Mucosa of descending colon (tissue), 3 donors: ENCODE measurements at regions not wholly inside any gene's neighbourhood (a gene's known extent, or its start where the extent isn't known, plus 50 kb on each side); places are given as distances from the start of the nearest gene placed in this dataset.

ENCODE experiments used
- ATAC-seq: fragments of 200-7000 bp; cut with Tn5 transposase; one replicate; pipeline ENCODE4 v1.9.1; 2020; ENCODE audit warnings: mild to moderate bottlenecking, moderate library complexity
- DNase-seq, 3 donors: peaks; one replicate each; pipeline ENCODE4 v3.0.0-alpha.2; 2020
- H3K36me3 ChIP-seq: fragments of 200-600 bp; one replicate; pipeline ENCODE4 v1.8.0; 2021; ENCODE audit warnings: low read depth, mild to moderate bottlenecking
- H3K4me1 ChIP-seq: fragments of 200-600 bp; one replicate; pipeline ENCODE4 v1.8.0; 2021; ENCODE audit warnings: low read depth, mild to moderate bottlenecking
- H3K4me3 ChIP-seq: fragments of 200-600 bp; one replicate; pipeline ENCODE4 v1.8.0; 2021; ENCODE audit warnings: mild to moderate bottlenecking
- H3K9me3 ChIP-seq: fragments of 200-600 bp; one replicate; pipeline ENCODE4 v1.8.0; 2021; ENCODE audit warnings: mild to moderate bottlenecking
- CTCF ChIP-seq: fragments of 200-600 bp; IDR thresholded peaks from one replicate; pipeline ENCODE4 v1.8.0; 2022; ENCODE audit warnings: antibody characterized with exemption, mild to moderate bottlenecking
- intact Hi-C, 2 donors: fragments of 100-400 bp; cut with DNase I in 1 of 2; cut with micrococcal nuclease in 1 of 2; formaldehyde crosslinking; loops; one replicate each; pipeline versions ENCODE4 v1.11.0 to v1.11.1; 2022; cut with DNase I, micrococcal nuclease
- donor health status: DM: no; HTN: no; CAD: no; lungs with moderate emphysema.
- donor health status: DM: no; HTN: no; CAD: no.
- donor health status: DM: no; HTN: yes; CAD: no.

DNA sequence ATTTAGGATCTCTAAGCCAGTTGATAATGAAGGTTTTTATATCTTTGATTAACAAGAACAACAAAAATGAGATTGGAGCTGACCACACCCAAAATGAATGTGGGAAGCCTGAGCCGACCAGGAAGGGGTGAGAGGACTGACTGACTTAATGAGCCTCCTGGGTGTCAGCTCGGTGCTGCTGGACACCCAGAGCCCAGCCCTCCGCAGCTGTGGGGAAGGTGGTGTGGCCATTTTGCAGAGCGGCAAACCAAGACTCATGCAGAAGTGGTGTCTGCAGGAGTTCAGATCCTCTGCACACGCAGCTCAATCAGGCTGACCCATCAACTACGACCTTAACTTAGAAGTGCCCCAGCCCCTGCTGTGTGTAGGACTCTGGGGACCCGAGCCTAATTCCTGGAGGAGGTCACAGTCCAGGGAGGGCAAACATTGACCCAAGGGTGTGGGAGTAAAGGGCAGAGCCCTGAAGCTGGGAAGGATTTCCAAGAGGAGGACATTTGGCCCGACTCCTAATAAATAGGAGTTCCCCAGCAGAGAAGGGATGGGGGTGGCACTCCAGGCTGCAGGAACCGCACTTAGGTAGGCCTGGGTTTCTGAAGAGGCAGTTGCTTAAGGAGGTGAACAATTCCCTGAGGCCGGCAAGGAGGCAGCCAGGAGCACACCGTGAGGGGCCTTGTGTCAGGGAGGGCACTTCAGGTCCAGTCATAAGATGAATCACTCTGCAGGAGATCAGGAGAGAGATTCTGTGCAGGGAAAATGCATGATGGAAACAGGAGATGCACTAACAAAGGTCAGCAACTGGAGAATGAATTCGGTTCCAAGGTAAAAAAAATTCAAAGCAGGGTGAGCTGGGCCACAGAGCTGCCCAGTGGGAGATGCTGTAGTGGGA is 197.1 kb upstream of the TPM1 start:
- intact Hi-C loops: loop anchor here in 1 of 2 donors (10.0 kb wide), 1 partner anchor 199 kb away; the partner anchor contains the start of gene TPM1
- TF ChIP-seq CTCF: no peak
- H3K9me3 ChIP-seq: no peaks in the 10 kb centered on the region
- no peak for DNase-seq
- no peaks in the 10 kb centered on the region for H3K36me3 ChIP-seq
- peaks cover 10% of the 10 kb centered on the region for H3K4me1 ChIP-seq
- peak; percentile 27 for ATAC-seq
- no peak overlapping the region for H3K4me3 ChIP-seq

DNA sequence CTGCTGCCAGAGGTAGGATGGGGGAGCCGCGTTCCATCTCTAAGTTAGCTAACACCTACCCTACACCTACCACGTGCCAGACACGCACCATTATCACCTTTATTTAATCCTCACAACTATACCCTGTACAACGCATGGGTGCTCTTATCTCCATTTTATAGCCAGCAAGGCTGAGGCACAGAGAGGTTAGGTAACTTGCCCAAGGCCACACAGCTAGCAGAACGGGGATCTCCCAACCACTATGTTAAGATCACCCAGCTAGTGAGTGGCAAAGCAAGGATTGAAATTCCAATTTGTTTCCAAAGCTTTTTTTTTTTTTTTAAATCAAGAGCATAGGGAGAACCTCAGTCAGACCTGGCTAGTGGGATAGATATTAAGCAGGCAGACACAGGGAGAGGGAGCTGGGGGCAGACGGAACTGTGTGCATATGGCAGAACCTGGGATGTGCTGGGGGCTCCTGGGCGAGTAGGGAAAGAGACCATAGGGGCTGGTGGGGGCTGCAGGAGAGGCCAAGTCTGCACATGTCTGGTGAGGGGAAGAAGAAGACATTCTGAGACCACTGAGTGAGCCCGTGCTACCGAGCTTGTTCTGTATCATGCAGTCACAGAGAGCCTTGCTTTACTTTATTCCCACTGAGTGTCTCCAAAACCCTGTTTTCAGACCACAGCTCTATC is 196.3 kb upstream of the TPM1 start:
- Histone ChIP-seq H3K36me3 (no peaks in the 10 kb centered on the region), H3K9me3 (no peaks in the 10 kb centered on the region), H3K4me1 (peaks cover 10% of the 10 kb centered on the region), H3K4me3 (no peak overlapping the region)
- TF ChIP-seq CTCF: no peak
- no peak for DNase-seq
- intact Hi-C loops: loop anchor here in 1 of 2 donors (10.0 kb wide), 1 partner anchor 199 kb away; the partner anchor contains the start of gene TPM1
- ATAC-seq: no peak

DNA sequence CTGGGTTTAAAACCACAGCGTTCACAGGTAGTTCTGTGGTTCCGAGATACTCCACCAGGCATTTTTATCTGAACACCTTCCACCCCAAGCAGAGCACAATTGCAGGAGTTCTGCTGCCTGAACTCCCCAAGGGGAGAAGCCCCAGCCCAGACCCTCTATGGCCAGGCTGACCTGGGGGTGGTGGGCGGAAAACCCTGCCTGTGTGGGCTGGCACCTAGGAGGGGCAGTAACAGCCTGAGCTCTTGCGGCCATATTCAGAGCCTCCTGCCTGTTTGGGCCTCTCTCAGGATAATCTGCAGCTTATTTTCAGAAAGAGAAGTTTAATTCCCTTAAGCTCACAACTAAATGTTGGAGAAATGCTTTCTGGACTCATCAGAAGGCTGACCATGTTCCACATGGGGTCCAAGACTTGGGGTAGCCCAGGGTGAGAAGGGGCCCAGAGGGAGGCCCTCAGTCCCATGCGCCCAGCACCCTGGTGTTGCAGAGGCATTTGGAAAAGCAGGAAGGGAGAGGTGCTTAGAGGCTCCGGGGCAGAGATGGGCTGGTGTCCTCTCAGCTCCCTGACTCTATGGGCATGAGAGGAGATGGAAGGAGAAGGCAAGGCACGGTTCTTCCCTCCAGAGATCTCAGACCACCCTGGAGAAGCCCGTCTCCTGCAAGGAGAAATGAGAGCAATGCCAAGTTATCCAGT is 195.6 kb upstream of the TPM1 start:
- ATAC-seq (no peak), DNase-seq (no peak)
- intact Hi-C loops: loop anchor here in 1 of 2 donors (10.0 kb wide), 1 partner anchor 198 kb away; the partner anchor contains the start of gene TPM1
- Histone ChIP-seq H3K4me3 (no peak overlapping the region), H3K4me1 (peaks cover 10% of the 10 kb centered on the region), H3K36me3 (no peaks in the 10 kb centered on the region), H3K9me3 (no peaks in the 10 kb centered on the region)
- no peak for TF ChIP-seq CTCF

DNA sequence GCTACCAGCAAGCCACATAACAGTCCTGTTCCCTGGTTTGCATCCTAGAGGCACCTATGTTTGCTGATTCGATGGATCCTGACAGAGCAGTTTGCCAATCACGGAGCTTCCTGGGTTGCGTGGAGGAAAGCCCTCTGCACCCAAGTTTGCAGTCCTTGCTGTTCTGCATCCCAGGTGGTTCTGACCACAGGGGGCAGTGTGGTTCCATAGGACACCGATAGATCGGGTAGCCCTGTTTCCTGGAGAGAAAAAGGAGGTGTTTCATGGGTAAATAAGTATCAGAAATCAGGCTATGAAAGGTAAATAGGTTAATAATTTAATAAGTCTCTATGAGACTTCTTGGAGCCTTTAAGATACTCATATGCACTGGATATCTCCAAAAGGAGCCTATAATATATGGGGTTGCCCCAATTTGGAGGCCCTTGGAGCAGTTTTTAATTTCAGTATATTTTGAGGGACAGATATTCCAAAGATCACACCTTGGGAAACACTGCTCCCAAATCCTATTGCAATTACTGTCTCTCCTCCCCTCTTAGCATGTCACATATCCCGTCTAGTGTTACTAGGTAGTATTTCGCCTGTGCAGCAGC is 194.6 kb upstream of the TPM1 start:
- Histone ChIP-seq H3K4me1 (peaks cover 10% of the 10 kb centered on the region), H3K4me3 (no peak overlapping the region), H3K9me3 (no peaks in the 10 kb centered on the region), H3K36me3 (no peaks in the 10 kb centered on the region)
- DNase-seq (peak in 2 of 3 donors; percentile 83 to 91), ATAC-seq (peak; percentile 83)
- intact Hi-C loops: loop anchor here in 1 of 2 donors (10.0 kb wide), 1 partner anchor 197 kb away; the partner anchor contains the start of gene TPM1
- peak; percentile 51 for TF ChIP-seq CTCF

GRCh38 chr15:62848632-62849050 is 193.9 kb upstream of the TPM1 start:
- ATAC-seq: peak; percentile 41
- no peaks in the 10 kb centered on the region for H3K9me3 ChIP-seq
- no peak for DNase-seq
- intact Hi-C loops: loop anchor here in 1 of 2 donors (10.0 kb wide), 1 partner anchor 196 kb away; the partner anchor contains the start of gene TPM1
- H3K4me3 ChIP-seq: no peak overlapping the region
- no peaks in the 10 kb centered on the region for H3K36me3 ChIP-seq
- TF ChIP-seq CTCF: no peak
- H3K4me1 ChIP-seq: peaks cover 10% of the 10 kb centered on the region
